ENCODE measurements at regions not wholly inside any gene's neighbourhood (a gene's known extent, or its start where the extent isn't known, plus 50 kb on each side); places are given as distances from the start of the nearest gene placed in this dataset.

DNA sequence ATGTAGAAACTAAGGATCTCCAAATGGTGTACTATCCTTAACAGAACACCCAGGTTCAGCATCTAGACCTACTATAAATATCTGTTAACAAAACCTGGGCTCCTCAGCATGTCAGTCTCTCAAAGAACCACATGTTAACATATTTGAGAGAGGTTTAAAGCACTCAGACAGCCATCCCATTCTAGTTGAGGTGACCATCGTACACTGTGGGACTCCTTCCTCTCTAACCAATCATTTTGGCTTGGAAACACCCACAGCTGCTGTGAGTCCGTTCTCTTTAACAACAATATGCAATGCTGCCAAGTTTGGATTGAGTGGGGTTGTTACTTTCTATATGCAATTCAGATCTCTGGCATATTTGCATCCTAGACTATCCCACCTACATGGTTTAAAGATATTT, 105.8 kb downstream of the MRPL39 start:
- Histone ChIP-seq H3K4me2 (no peak overlapping the region), H3F3A (replicated peaks; ENCODE audit: low read depth) (no peaks in the 10 kb centered on the region), H2AFZ (no peak overlapping the region), H3K27ac (ENCODE audit: low read depth) (no peak overlapping the region), H3K36me3 (ENCODE audit: insufficient read depth) (no peaks in the 10 kb centered on the region), H4K20me1 (replicated peaks; ENCODE audit: insufficient read depth) (no peaks in the 10 kb centered on the region), H3K4me3 (no peak overlapping the region), H3K9me2 (ENCODE audit: insufficient read depth) (peaks cover 26% of the 10 kb centered on the region; the same call in 1 of the 2 replicates), H3K27me3 (ENCODE audit: insufficient read depth) (no peaks in the 10 kb centered on the region), H3K79me2 (replicated peaks; ENCODE audit: insufficient read depth) (no peaks in the 10 kb centered on the region), H3K4me1 (ENCODE audit: insufficient read depth) (no peaks in the 10 kb centered on the region)
- peaks cover 2% of the 10 kb centered on the region for H3K27me3 Mint-ChIP-seq (ENCODE audit: insufficient read depth, low read depth, poor library complexity)
- H3K4me3 Mint-ChIP-seq: no peak overlapping the region
- H3K36me3 Mint-ChIP-seq (ENCODE audit: low read depth): no peaks in the 10 kb centered on the region
- peaks cover 3% of the 10 kb centered on the region for H3K9me3 Mint-ChIP-seq
- DNase-seq (ENCODE audit: low spot score): no peak
- no peaks in the 10 kb centered on the region for H3K4me1 Mint-ChIP-seq
- TF ChIP-seq JUNB (IDR thresholded peaks at IDR 0.05; ENCODE audit: unreplicated experiment) (no peak), REST (IDR thresholded peaks at IDR 0.05; ENCODE audit: unreplicated experiment) (no peak), STAT1 (IDR thresholded peaks at IDR 0.05; ENCODE audit: unreplicated experiment) (no peak), POLR2AphosphoS5 (IDR thresholded peaks at IDR 0.05; ENCODE audit: low read depth) (no peak), NANOG (IDR thresholded peaks at IDR 0.05; ENCODE audit: borderline replicate concordance) (no peak), ZNF331 (CRISPR knock-in tag; IDR thresholded peaks at IDR 0.05; ENCODE audit: low read depth) (no peak), ZNF114 (CRISPR knock-in tag; IDR thresholded peaks at IDR 0.05) (no peak), EZH2 (IDR thresholded peaks at IDR 0.05; ENCODE audit: low read depth, unreplicated experiment) (no peak)
- no peak for ATAC-seq
- no peak overlapping the region for H3K27ac Mint-ChIP-seq

GRCh38 chr21:25500598-25500997, 106.7 kb downstream of the MRPL39 start:
- no peak overlapping the region for H3K27ac Mint-ChIP-seq
- H3K4me2 ChIP-seq: no peak overlapping the region
- no peaks in the 10 kb centered on the region for H3K4me1 Mint-ChIP-seq
- no peak for TF ChIP-seq EZH2phosphoT487 (IDR thresholded peaks at IDR 0.05; ENCODE audit: unreplicated experiment)
- TF ChIP-seq ZNF114 (CRISPR knock-in tag; IDR thresholded peaks at IDR 0.05): no peak
- TF ChIP-seq, protein P1, sequence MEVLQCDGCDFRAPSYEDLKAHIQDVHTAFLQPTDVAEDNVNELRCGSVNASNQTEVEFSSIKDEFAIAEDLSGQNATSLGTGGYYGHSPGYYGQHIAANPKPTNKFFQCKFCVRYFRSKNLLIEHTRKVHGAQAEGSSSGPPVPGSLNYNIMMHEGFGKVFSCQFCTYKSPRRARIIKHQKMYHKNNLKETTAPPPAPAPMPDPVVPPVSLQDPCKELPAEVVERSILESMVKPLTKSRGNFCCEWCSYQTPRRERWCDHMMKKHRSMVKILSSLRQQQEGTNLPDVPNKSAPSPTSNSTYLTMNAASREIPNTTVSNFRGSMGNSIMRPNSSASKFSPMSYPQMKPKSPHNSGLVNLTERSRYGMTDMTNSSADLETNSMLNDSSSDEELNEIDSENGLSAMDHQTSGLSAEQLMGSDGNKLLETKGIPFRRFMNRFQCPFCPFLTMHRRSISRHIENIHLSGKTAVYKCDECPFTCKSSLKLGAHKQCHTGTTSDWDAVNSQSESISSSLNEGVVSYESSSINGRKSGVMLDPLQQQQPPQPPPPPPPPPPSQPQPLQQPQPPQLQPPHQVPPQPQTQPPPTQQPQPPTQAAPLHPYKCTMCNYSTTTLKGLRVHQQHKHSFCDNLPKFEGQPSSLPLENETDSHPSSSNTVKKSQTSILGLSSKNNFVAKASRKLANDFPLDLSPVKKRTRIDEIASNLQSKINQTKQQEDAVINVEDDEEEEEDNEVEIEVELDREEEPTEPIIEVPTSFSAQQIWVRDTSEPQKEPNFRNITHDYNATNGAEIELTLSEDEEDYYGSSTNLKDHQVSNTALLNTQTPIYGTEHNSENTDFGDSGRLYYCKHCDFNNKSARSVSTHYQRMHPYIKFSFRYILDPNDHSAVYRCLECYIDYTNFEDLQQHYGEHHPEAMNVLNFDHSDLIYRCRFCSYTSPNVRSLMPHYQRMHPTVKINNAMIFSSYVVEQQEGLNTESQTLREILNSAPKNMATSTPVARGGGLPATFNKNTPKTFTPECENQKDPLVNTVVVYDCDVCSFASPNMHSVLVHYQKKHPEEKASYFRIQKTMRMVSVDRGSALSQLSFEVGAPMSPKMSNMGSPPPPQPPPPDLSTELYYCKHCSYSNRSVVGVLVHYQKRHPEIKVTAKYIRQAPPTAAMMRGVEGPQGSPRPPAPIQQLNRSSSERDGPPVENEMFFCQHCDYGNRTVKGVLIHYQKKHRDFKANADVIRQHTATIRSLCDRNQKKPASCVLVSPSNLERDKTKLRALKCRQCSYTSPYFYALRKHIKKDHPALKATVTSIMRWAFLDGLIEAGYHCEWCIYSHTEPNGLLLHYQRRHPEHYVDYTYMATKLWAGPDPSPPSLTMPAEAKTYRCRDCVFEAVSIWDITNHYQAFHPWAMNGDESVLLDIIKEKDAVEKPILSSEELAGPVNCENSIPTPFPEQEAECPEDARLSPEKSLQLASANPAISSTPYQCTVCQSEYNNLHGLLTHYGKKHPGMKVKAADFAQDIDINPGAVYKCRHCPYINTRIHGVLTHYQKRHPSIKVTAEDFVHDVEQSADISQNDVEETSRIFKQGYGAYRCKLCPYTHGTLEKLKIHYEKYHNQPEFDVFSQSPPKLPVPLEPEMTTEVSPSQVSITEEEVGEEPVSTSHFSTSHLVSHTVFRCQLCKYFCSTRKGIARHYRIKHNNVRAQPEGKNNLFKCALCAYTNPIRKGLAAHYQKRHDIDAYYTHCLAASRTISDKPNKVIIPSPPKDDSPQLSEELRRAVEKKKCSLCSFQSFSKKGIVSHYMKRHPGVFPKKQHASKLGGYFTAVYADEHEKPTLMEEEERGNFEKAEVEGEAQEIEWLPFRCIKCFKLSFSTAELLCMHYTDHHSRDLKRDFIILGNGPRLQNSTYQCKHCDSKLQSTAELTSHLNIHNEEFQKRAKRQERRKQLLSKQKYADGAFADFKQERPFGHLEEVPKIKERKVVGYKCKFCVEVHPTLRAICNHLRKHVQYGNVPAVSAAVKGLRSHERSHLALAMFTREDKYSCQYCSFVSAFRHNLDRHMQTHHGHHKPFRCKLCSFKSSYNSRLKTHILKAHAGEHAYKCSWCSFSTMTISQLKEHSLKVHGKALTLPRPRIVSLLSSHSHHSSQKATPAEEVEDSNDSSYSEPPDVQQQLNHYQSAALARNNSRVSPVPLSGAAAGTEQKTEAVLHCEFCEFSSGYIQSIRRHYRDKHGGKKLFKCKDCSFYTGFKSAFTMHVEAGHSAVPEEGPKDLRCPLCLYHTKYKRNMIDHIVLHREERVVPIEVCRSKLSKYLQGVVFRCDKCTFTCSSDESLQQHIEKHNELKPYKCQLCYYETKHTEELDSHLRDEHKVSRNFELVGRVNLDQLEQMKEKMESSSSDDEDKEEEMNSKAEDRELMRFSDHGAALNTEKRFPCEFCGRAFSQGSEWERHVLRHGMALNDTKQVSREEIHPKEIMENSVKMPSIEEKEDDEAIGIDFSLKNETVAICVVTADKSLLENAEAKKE (CRISPR knock-in tag; IDR thresholded peaks at IDR 0.05): no peak
- TF ChIP-seq CTCF (conservative IDR thresholded peaks at IDR 0.05; ENCODE audit: low read depth in 2 of 2): no peak
- no peak for TF ChIP-seq CREB1 (CRISPR knock-in tag; IDR thresholded peaks at IDR 0.05; ENCODE audit: low read depth)
- TF ChIP-seq POLR2AphosphoS5 (IDR thresholded peaks at IDR 0.05; ENCODE audit: low read depth): no peak

More at GRCh38 chr21:25500598-25500997, 106.7 kb downstream of the MRPL39 start:
- no peaks in the 10 kb centered on the region for H3K36me3 ChIP-seq (ENCODE audit: insufficient read depth)
- no peaks in the 10 kb centered on the region for H3K4me1 ChIP-seq (ENCODE audit: insufficient read depth)
- ATAC-seq: no peak
- H4K20me1 ChIP-seq (replicated peaks; ENCODE audit: insufficient read depth): no peaks in the 10 kb centered on the region
- no peaks in the 10 kb centered on the region for H3K79me2 ChIP-seq (replicated peaks; ENCODE audit: insufficient read depth)
- no peak overlapping the region for H3K27ac ChIP-seq (ENCODE audit: low read depth)
- H3F3A ChIP-seq (replicated peaks; ENCODE audit: low read depth): no peaks in the 10 kb centered on the region
- Mint-ChIP-seq H3K27me3 (ENCODE audit: insufficient read depth, low read depth, poor library complexity) (peaks cover 2% of the 10 kb centered on the region), H3K9me3 (peaks cover 3% of the 10 kb centered on the region), H3K4me3 (no peak overlapping the region), H3K36me3 (ENCODE audit: low read depth) (no peaks in the 10 kb centered on the region)
- peaks cover 26% of the 10 kb centered on the region; the same call in 1 of the 2 replicates for H3K9me2 ChIP-seq (ENCODE audit: insufficient read depth)
- H2AFZ ChIP-seq: no peak overlapping the region
- no peak for DNase-seq (ENCODE audit: low spot score)
- no peak overlapping the region for H3K4me3 ChIP-seq
- H3K27me3 ChIP-seq (ENCODE audit: insufficient read depth): no peaks in the 10 kb centered on the region

Data from GM23338 (cell line).